HCT116 (cell line): ENCODE measurements at regions not wholly inside any gene's neighbourhood (a gene's known extent, or its start where the extent isn't known, plus 50 kb on each side); places are given as distances from the start of the nearest gene placed in this dataset.

Experiments used
- ATAC-seq: fragments of 200-7000 bp; cut with Tn5 transposase; 2 replicates; pipeline ENCODE4 v1.9.1; 2020; ENCODE audit warnings: mild to moderate bottlenecking, moderate library complexity
- BruUV-seq: library from RNA; stranded (reverse); fragments of 400-500 nt; replicated peaks from 2 replicates; lab custom pipeline; 2021; lab: Mats Ljungman, UMichigan
- CTCF ChIA-PET: fragments of 300-600 bp; sonication (Branson Sonifier 250); formaldehyde crosslinking; loops from one replicate; lab custom pipeline; 2021; ENCODE audit warnings: antibody characterized with exemption; lab: Charles Lee
- POLR2A ChIA-PET: fragments of 300-600, 350-600 bp; sonication (Branson Sonifier 250); formaldehyde crosslinking; loops from one replicate; lab custom pipeline; 2021; ENCODE audit warnings: antibody characterized with exemption; lab: Charles Lee
- RAD21 ChIA-PET, 2 experiments: fragments of 300-600 bp; sonication (Branson Sonifier 250); formaldehyde crosslinking; loops; one replicate each; lab custom pipeline; 2023; ENCODE audit warnings: low total read pairs in 2 of 2; ENCODE audit not compliant: uncharacterized antibody in 2 of 2, unreplicated experiment in 2 of 2, low non-redundant PET in 1 of 2; lab: Charles Lee
- DNase-seq: peaks from one replicate; pipeline ENCODE4 v3.0.0-alpha.2; 2010; ENCODE audit warnings: low read depth, low spot score
- H2AFZ ChIP-seq: fragments of 200-600 bp; shearing (Covaris generic), sonication (generic); 2 replicates; pipeline ENCODE4 v1.6.1; 2017; ENCODE audit warnings: low read depth, mixed run types, mixed read lengths, antibody characterized with exemption, low read length; ENCODE audit not compliant: poor library complexity, severe bottlenecking
- H3K27ac ChIP-seq: 2 replicates; pipeline ENCODE4 v1.5.1; 2012; ENCODE audit warnings: low read depth, low read length
- H3K27me3 ChIP-seq: fragments of 200-600 bp; sonication (generic); 2 replicates; pipeline ENCODE4 v1.6.1; 2016; ENCODE audit warnings: mixed run types, low read length, mixed read lengths; ENCODE audit not compliant: insufficient read depth
- H3K36me3 ChIP-seq, 2 experiments: fragments of 200-500 bp in 1 of 2; fragments of 200-600 bp in 1 of 2; sonication (Bioruptor generic) in 1 of 2; sonication (generic) in 1 of 2; 2 replicates each; pipeline versions ENCODE4 v1.5.1 to v1.6.1; 2014 to 2016; ENCODE audit warnings: low read length in 2 of 2, inconsistent platforms in 1 of 2, mixed read lengths in 1 of 2, mixed run types in 1 of 2; ENCODE audit not compliant: insufficient read depth in 2 of 2, control insufficient read depth in 1 of 2
- H3K4me1 ChIP-seq, 2 experiments: fragments of 200-600 bp in 1 of 2; sonication (generic) in 1 of 2; 2 replicates each; pipeline versions ENCODE4 v1.5.1 to v1.6.1; 2012 to 2017; ENCODE audit warnings: low read length in 2 of 2, inconsistent platforms in 1 of 2, mild to moderate bottlenecking in 1 of 2, mixed read lengths in 1 of 2, mixed run types in 1 of 2, moderate library complexity in 1 of 2; ENCODE audit not compliant: insufficient read depth in 2 of 2, control insufficient read depth in 1 of 2
- H3K4me2 ChIP-seq: fragments of 200-600 bp; sonication (generic); 2 replicates; pipeline ENCODE4 v1.6.1; 2017; ENCODE audit warnings: mixed run types, low read length, mixed read lengths
- H3K4me3 ChIP-seq, 2 experiments: fragments of 200-600 bp in 1 of 2; sonication (generic) in 1 of 2; replicated peaks in 1 of 2; 2 replicates each; pipeline ENCODE4 v1.5.1; 2011 to 2016; ENCODE audit warnings: low read length in 2 of 2, control low read depth in 1 of 2, low read depth in 1 of 2, mild to moderate bottlenecking in 1 of 2, mixed read lengths in 1 of 2, mixed run types in 1 of 2
- H3K79me2 ChIP-seq: fragments of 200-600 bp; sonication (generic); 2 replicates; pipeline ENCODE4 v1.6.1; 2017; ENCODE audit warnings: mild to moderate bottlenecking, mixed run types, low read length, moderate library complexity, mixed read lengths; ENCODE audit not compliant: insufficient read depth
- H3K9ac ChIP-seq: fragments of 200-600 bp; sonication (generic); 2 replicates; pipeline ENCODE4 v1.6.1; 2016; ENCODE audit warnings: low read length, mixed read lengths
- H3K9me2 ChIP-seq: fragments of 200-600 bp; sonication (generic), shearing (Covaris generic); 2 replicates; pipeline ENCODE4 v1.6.1; 2017; ENCODE audit warnings: mixed run types, mild to moderate bottlenecking, moderate library complexity; ENCODE audit not compliant: insufficient read depth
- H3K9me3 ChIP-seq, 2 experiments: fragments of 200-500 bp in 1 of 2; fragments of 200-600 bp in 1 of 2; sonication (Bioruptor generic) in 1 of 2; sonication (generic) in 1 of 2; 2 replicates each; pipeline ENCODE4 v1.6.1; 2014 to 2017; ENCODE audit warnings: low read length in 2 of 2, mixed read lengths in 2 of 2, inconsistent platforms in 1 of 2, low read depth in 1 of 2, mild to moderate bottlenecking in 1 of 2, mixed run types in 1 of 2, moderate library complexity in 1 of 2; ENCODE audit not compliant: control insufficient read depth in 1 of 2, insufficient read depth in 1 of 2
- H4K20me1 ChIP-seq: fragments of 200-600 bp; sonication (generic), shearing (Covaris generic); 2 replicates; pipeline ENCODE4 v1.6.1; 2017; ENCODE audit warnings: mixed run types, mild to moderate bottlenecking, moderate library complexity; ENCODE audit not compliant: insufficient read depth
- CBX3 ChIP-seq: IDR thresholded peaks from 2 replicates; pipeline ENCODE4 v1.6.1; 2012; ENCODE audit warnings: low read depth
- EGR1 ChIP-seq: IDR thresholded peaks from 2 replicates; pipeline ENCODE4 v1.6.1; 2012; ENCODE audit warnings: low read depth
- EZH2 ChIP-seq: fragments of 200-600 bp; sonication (generic); IDR thresholded peaks from 2 replicates; pipeline ENCODE4 v1.6.1; 2017; ENCODE audit warnings: antibody characterized with exemption, mixed run types
- FOSL1 ChIP-seq: IDR thresholded peaks from 2 replicates; pipeline ENCODE4 v1.6.1; 2012; ENCODE audit warnings: low read depth
- JUND ChIP-seq: IDR thresholded peaks from 2 replicates; pipeline ENCODE4 v1.6.1; 2012
- POLR2A ChIP-seq: IDR thresholded peaks from 2 replicates; pipeline ENCODE4 v1.7.0; 2011; ENCODE audit warnings: borderline replicate concordance; ENCODE audit not compliant: insufficient read depth, insufficient read length; ENCODE audit errors: extremely low read depth
- POLR2AphosphoS5 ChIP-seq: IDR thresholded peaks from 2 replicates; pipeline ENCODE4 v1.6.1; 2011; ENCODE audit warnings: mild to moderate bottlenecking, low read depth, low read length, moderate library complexity
- SIN3A ChIP-seq: IDR thresholded peaks from 2 replicates; pipeline ENCODE4 v1.6.1; 2012; ENCODE audit warnings: low read depth
- SP1 ChIP-seq: IDR thresholded peaks from 2 replicates; pipeline ENCODE4 v1.6.1; 2012; ENCODE audit warnings: low read depth
- SRF ChIP-seq: IDR thresholded peaks from 2 replicates; pipeline ENCODE4 v1.6.1; 2012; ENCODE audit warnings: low read depth
- TCF7L2 ChIP-seq: IDR thresholded peaks from 2 replicates; pipeline ENCODE4 v1.7.0; 2011; ENCODE audit warnings: borderline replicate concordance, inconsistent platforms; ENCODE audit not compliant: insufficient read depth, insufficient read length; ENCODE audit errors: extremely low read depth
- ZFX ChIP-seq: fragments of 450-650 bp; IDR thresholded peaks from 2 replicates; pipeline ENCODE4 v1.6.1; 2017
- ZNF274 ChIP-seq: fragments of 200-500 bp; sonication (Bioruptor generic); IDR thresholded peaks from 2 replicates; pipeline ENCODE4 v1.6.1; 2014; ENCODE audit warnings: mild to moderate bottlenecking, low read depth, low read length, inconsistent platforms
- intact Hi-C: fragments of 100-400 bp; cut with micrococcal nuclease; formaldehyde crosslinking; loops from 2 replicates; pipeline ENCODE4 v1.10.0; 2022
- TF ChIP-seq, protein P1 (sequence below): IDR thresholded peaks from 2 replicates; pipeline ENCODE4 v1.6.1; 2011; ENCODE audit warnings: mild to moderate bottlenecking, low read length, moderate library complexity; ENCODE audit not compliant: insufficient replicate concordance; ENCODE audit errors: extremely low read depth
- TF ChIP-seq, protein P2 (sequence below): IDR thresholded peaks from 2 replicates; pipeline ENCODE4 v1.6.1; 2012; ENCODE audit warnings: low read depth
- TF ChIP-seq, protein P3 (sequence below): IDR thresholded peaks from 2 replicates; pipeline ENCODE4 v1.6.1; 2012
- TF ChIP-seq, protein P4 (sequence below): IDR thresholded peaks from 2 replicates; pipeline ENCODE4 v1.6.1; 2012

DNA sequence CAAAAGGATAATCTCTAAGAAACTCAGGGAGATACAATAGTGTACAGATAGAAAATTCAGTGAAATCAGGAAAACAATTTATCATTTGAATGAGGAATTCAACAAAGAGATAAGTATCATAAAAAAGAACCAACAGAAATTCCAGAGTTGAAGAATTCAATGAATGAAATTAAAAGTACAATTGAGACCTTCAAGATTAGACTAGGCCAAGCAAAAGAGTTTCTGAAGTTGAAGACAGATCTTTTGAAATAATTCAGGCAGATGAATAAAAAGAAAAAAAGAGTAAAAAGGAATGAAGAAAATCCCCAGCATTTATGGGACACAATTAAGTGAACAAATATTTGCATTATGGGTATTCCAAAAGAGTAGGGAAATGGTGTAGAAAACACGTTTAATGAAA lies 412.6 kb downstream of the TMEM121 start:
- POLR2A ChIA-PET, result no interaction called here
- no peak for ATAC-seq
- CTCF ChIA-PET, result interaction anchor here (0.7 kb wide), 1 partner anchor 68 kb away, joined by 3 read pairs; no protein-coding TSS in a partner anchor

More for the DNA sequence above, 412.6 kb downstream of the TMEM121 start:
- Histone ChIP-seq H3K36me3 (no peaks in the 10 kb centered on the region), H3K4me3 (no peak overlapping the region), H3K27ac (no peak overlapping the region), H3K9me3 (peaks cover 0 to 4% of the 10 kb centered on the region in 2 experiments; a peak in 3 of 4 replicates), H3K4me1 (no peaks in the 10 kb centered on the region), H3K9me2 (no peaks in the 10 kb centered on the region), H3K4me2 (no peak overlapping the region), H2AFZ (no peak overlapping the region), H4K20me1 (no peaks in the 10 kb centered on the region), H3K27me3 (no peaks in the 10 kb centered on the region), H3K9ac (no peak overlapping the region), H3K79me2 (no peaks in the 10 kb centered on the region)
- no peak for DNase-seq
- intact Hi-C loops, result loop anchor here (10.0 kb wide), 1 partner anchor 384 kb away; no protein-coding TSS in a partner anchor
- no TSS peak for BruUV-seq
- RAD21 ChIA-PET, result no interaction called here
- TF ChIP-seq EZH2, result no peak
- TF ChIP-seq EGR1, result no peak
- TF ChIP-seq, protein P1, sequence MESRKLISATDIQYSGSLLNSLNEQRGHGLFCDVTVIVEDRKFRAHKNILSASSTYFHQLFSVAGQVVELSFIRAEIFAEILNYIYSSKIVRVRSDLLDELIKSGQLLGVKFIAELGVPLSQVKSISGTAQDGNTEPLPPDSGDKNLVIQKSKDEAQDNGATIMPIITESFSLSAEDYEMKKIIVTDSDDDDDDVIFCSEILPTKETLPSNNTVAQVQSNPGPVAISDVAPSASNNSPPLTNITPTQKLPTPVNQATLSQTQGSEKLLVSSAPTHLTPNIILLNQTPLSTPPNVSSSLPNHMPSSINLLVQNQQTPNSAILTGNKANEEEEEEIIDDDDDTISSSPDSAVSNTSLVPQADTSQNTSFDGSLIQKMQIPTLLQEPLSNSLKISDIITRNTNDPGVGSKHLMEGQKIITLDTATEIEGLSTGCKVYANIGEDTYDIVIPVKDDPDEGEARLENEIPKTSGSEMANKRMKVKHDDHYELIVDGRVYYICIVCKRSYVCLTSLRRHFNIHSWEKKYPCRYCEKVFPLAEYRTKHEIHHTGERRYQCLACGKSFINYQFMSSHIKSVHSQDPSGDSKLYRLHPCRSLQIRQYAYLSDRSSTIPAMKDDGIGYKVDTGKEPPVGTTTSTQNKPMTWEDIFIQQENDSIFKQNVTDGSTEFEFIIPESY, result no peak
- TF ChIP-seq SIN3A, result no peak
- TF ChIP-seq SP1, result no peak
- TF ChIP-seq POLR2AphosphoS5, result no peak
- TF ChIP-seq POLR2A, result no peak
- TF ChIP-seq, protein P2, sequence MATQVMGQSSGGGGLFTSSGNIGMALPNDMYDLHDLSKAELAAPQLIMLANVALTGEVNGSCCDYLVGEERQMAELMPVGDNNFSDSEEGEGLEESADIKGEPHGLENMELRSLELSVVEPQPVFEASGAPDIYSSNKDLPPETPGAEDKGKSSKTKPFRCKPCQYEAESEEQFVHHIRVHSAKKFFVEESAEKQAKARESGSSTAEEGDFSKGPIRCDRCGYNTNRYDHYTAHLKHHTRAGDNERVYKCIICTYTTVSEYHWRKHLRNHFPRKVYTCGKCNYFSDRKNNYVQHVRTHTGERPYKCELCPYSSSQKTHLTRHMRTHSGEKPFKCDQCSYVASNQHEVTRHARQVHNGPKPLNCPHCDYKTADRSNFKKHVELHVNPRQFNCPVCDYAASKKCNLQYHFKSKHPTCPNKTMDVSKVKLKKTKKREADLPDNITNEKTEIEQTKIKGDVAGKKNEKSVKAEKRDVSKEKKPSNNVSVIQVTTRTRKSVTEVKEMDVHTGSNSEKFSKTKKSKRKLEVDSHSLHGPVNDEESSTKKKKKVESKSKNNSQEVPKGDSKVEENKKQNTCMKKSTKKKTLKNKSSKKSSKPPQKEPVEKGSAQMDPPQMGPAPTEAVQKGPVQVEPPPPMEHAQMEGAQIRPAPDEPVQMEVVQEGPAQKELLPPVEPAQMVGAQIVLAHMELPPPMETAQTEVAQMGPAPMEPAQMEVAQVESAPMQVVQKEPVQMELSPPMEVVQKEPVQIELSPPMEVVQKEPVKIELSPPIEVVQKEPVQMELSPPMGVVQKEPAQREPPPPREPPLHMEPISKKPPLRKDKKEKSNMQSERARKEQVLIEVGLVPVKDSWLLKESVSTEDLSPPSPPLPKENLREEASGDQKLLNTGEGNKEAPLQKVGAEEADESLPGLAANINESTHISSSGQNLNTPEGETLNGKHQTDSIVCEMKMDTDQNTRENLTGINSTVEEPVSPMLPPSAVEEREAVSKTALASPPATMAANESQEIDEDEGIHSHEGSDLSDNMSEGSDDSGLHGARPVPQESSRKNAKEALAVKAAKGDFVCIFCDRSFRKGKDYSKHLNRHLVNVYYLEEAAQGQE, result no peak
- no peak for TF ChIP-seq ZFX
- TF ChIP-seq ZNF274, result no peak
- no peak for TF ChIP-seq CBX3
- TF ChIP-seq FOSL1, result no peak
- no peak for TF ChIP-seq JUND
- TF ChIP-seq SRF, result no peak
- TF ChIP-seq, protein P3, sequence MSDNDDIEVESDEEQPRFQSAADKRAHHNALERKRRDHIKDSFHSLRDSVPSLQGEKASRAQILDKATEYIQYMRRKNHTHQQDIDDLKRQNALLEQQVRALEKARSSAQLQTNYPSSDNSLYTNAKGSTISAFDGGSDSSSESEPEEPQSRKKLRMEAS, result no peak
- TF ChIP-seq, protein P4, sequence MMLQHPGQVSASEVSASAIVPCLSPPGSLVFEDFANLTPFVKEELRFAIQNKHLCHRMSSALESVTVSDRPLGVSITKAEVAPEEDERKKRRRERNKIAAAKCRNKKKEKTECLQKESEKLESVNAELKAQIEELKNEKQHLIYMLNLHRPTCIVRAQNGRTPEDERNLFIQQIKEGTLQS, result no peak
- no peak for TF ChIP-seq TCF7L2
